ENCODE measurements at regions not wholly inside any gene's neighbourhood (a gene's known extent, or its start where the extent isn't known, plus 50 kb on each side); places are given as distances from the start of the nearest gene placed in this dataset.
"Not testable (repeated sequence)": the region's sequence is repeated elsewhere in the genome, so short reads cannot be mapped to it uniquely, and the experiment has no call there.

- Mint-ChIP-seq H3K27me3 (peaks cover 83% of the 10 kb centered on the region), H3K4me1 (no peaks in the 10 kb centered on the region), H3K4me3 (no peak overlapping the region), H3K27ac (ENCODE audit: low read depth) (no peak overlapping the region), H3K36me3 (ENCODE audit: insufficient read depth) (no peaks in the 10 kb centered on the region), H3K9me3 (no peaks in the 10 kb centered on the region)
- DNase-seq (ENCODE audit: low spot score in 2 of 2) (no peak), ATAC-seq (replicated peaks; ENCODE audit: extremely low read depth, poor library complexity, severe bottlenecking) (no peak)
Observed at GRCh38 chr12:46900734-46901463, 75.1 kb upstream of the SLC38A4 start.

GRCh38 chr12:46901464-46902205 is 75.8 kb upstream of the SLC38A4 start:
- Mint-ChIP-seq H3K4me3 (no peak overlapping the region), H3K36me3 (ENCODE audit: insufficient read depth) (no peaks in the 10 kb centered on the region), H3K27me3 (peaks cover 85% of the 10 kb centered on the region), H3K27ac (ENCODE audit: low read depth) (no peak overlapping the region), H3K4me1 (no peaks in the 10 kb centered on the region), H3K9me3 (no peaks in the 10 kb centered on the region)
- DNase-seq (ENCODE audit: low spot score in 2 of 2) (no peak), ATAC-seq (replicated peaks; ENCODE audit: extremely low read depth, poor library complexity, severe bottlenecking) (no peak)

GRCh38 chr12:46903058-46903457 is 77.3 kb upstream of the SLC38A4 start:
- H3K27me3 Mint-ChIP-seq, result peaks cover 77% of the 10 kb centered on the region

DNA sequence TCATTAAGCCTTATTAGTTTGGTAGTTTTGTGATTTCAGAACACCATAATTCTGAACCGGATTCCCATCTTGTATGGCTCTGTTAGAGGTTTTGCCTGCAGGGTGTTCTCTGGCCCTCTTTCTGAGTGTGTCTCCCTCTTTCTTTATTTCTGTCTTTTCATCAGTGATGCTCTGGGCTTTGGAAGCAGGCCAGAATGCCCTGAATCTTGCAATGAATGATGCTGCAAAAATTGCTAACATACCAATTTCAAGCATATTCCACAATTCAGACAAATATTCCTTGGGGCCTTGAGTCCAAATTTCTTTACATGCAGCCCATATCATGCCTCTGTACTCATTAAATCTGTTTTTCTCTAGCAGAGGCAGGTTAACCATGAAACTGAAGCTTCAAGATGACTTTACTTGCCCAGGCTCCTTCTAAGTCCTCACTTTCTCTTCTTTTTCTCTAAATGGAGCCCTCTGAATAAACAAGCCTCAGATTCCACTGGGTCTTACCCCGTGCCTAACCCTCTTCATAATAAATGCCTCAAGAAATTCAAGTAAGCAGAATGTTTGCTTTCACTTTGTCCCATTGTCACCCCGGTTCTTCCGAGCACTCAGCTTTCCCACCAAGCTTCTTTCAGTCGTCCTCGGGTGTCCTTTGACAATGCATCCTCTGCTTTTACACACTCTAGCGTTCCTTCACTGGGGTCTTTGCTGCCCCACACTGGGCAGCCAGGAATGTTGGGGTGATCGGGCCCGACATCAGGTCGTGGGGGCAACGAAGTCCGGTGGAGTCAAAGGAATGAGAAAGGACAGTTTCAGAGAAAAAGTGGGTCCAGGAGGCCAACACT is 78.8 kb upstream of the SLC38A4 start:
- Mint-ChIP-seq H3K4me3 (no peak overlapping the region), H3K36me3 (ENCODE audit: insufficient read depth) (no peaks in the 10 kb centered on the region), H3K9me3 (peaks cover 2% of the 10 kb centered on the region), H3K27ac (ENCODE audit: low read depth) (no peak overlapping the region), H3K4me1 (no peaks in the 10 kb centered on the region), H3K27me3 (peaks cover 77% of the 10 kb centered on the region)
- no peak for DNase-seq (ENCODE audit: low spot score in 2 of 2)
- ATAC-seq (replicated peaks; ENCODE audit: extremely low read depth, poor library complexity, severe bottlenecking), result no peak

More at GRCh38 chr12:46903058-46903457, 77.3 kb upstream of the SLC38A4 start:
- no peaks in the 10 kb centered on the region for H3K9me3 Mint-ChIP-seq
- H3K4me3 Mint-ChIP-seq, result no peak overlapping the region
- no peak overlapping the region for H3K27ac Mint-ChIP-seq (ENCODE audit: low read depth)
- H3K36me3 Mint-ChIP-seq (ENCODE audit: insufficient read depth), result no peaks in the 10 kb centered on the region
- no peak for ATAC-seq (replicated peaks; ENCODE audit: extremely low read depth, poor library complexity, severe bottlenecking)
- no peaks in the 10 kb centered on the region for H3K4me1 Mint-ChIP-seq
- DNase-seq (ENCODE audit: low spot score in 2 of 2), result no peak

- not testable (repeated sequence) for DNase-seq (ENCODE audit: low spot score in 2 of 2); H3K27ac Mint-ChIP-seq (ENCODE audit: low read depth); H3K4me3 Mint-ChIP-seq
Observed at GRCh38 chr12:46905239-46905627, 79.4 kb upstream of the SLC38A4 start.

DNA sequence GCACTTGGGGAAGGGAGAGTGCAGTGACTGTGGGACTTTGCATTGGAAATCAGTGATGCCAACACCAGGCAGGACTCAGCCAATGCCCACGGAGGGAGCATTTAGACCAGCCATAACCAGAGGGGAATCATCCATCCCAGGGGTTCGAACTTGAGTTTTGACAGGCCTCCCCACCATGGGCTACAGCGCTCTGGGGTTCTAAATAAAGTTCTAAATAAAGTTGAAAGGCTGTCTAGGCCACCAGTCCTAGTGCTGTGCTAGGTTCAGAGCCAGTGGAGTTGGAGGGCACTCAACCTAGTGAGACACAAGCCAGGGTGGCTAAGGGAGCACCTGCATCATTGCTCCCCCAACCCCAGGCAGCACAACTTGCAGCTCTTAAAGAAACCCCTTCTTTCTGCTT is 82.0 kb upstream of the SLC38A4 start:
- Mint-ChIP-seq H3K27me3 (peaks cover 83% of the 10 kb centered on the region), H3K36me3 (ENCODE audit: insufficient read depth) (no peaks in the 10 kb centered on the region), H3K27ac (ENCODE audit: low read depth) (no peak overlapping the region), H3K4me3 (no peak overlapping the region), H3K9me3 (peaks cover 15% of the 10 kb centered on the region), H3K4me1 (no peaks in the 10 kb centered on the region)
- ATAC-seq (replicated peaks; ENCODE audit: extremely low read depth, poor library complexity, severe bottlenecking), result no peak
- no peak for DNase-seq (ENCODE audit: low spot score in 2 of 2)

More at GRCh38 chr12:46905239-46905627, 79.4 kb upstream of the SLC38A4 start:
- not testable (repeated sequence) for ATAC-seq (replicated peaks; ENCODE audit: extremely low read depth, poor library complexity, severe bottlenecking); H3K36me3 Mint-ChIP-seq (ENCODE audit: insufficient read depth); H3K4me1 Mint-ChIP-seq; H3K9me3 Mint-ChIP-seq
- peaks cover 77% of the 10 kb centered on the region for H3K27me3 Mint-ChIP-seq

DNA sequence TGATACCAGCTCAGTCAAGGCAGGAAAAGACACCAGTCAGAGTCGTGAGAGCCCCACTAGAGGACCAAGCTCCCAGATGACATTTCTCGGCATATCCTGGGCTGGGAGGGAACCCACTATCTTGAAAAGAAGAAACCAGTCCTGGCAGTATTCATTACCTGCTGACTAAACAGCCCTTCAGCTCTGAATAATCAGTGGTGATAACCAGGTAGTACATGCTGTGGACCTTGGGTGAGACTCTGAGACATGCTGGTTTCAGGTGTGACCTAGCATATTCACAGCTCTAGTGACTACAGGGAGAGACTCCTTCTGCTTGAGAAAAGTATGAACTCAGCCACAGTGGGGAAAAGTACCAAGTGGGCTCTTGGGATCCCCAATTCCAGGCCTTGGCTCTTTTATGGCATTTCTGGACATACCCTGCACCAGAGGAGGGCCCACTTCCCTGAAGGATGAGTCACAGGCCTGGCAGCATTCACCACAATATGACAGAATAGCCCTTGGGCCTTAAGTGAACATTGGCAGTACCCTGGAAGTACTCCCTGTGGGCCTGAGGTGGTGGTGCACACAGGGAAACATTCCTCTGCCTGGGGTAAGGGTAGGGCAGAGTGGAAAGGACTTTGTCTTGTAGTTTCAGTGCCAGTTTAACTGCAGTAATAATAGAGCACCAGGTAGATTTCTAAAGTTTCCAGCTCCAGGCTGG is 82.6 kb upstream of the SLC38A4 start:
- Mint-ChIP-seq H3K9me3 (peaks cover 15% of the 10 kb centered on the region), H3K27me3 (peaks cover 79% of the 10 kb centered on the region), H3K36me3 (ENCODE audit: insufficient read depth) (no peaks in the 10 kb centered on the region), H3K4me1 (no peaks in the 10 kb centered on the region), H3K27ac (ENCODE audit: low read depth) (no peak overlapping the region), H3K4me3 (no peak overlapping the region)
- DNase-seq (ENCODE audit: low spot score in 2 of 2) (no peak), ATAC-seq (replicated peaks; ENCODE audit: extremely low read depth, poor library complexity, severe bottlenecking) (no peak)

DNA sequence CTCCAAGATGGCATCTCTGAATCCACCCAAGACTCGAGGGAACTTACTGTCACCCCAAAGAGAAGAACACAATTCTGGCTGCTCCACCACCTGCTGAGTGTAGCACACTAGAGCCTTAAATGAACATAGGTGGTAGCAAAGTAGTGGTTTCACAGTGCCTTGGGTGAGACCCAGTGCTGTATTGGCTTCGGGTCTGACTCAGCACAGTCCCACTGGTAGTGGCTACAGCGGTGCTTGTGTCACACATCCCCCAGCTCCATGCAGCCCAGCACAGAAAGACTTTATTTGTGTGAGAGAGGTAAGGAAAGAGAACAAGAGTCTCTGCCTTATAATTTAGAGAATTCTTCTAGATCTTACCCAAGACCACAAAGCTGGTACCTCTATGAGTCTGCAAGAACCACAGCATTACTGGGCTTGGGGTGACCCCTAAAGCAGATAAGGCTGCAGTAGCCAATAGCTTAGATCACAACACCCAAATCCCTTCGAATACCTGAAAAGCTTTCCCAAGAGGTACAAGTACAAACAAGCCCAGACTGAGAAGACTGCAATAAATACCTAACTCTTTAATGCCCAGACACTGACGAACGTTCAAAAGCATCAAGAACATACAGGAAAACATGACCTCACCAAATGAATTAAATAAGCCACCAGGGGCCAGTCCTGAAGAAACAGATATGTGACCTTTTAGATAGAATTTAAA is 83.3 kb upstream of the SLC38A4 start:
- DNase-seq (ENCODE audit: low spot score in 2 of 2) (no peak), ATAC-seq (replicated peaks; ENCODE audit: extremely low read depth, poor library complexity, severe bottlenecking) (no peak)
- H3K27ac Mint-ChIP-seq (ENCODE audit: low read depth), result no peak overlapping the region
- H3K4me3 Mint-ChIP-seq, result no peak overlapping the region
- H3K4me1 Mint-ChIP-seq, result no peaks in the 10 kb centered on the region
- H3K9me3 Mint-ChIP-seq, result peaks cover 15% of the 10 kb centered on the region
- no peaks in the 10 kb centered on the region for H3K36me3 Mint-ChIP-seq (ENCODE audit: insufficient read depth)
- peaks cover 72% of the 10 kb centered on the region for H3K27me3 Mint-ChIP-seq

GRCh38 chr12:46910830-46911229 is 85.0 kb upstream of the SLC38A4 start:
- Mint-ChIP-seq H3K27ac (ENCODE audit: low read depth) (no peak overlapping the region), H3K9me3 (peaks cover 15% of the 10 kb centered on the region)
- no peak for ATAC-seq (replicated peaks; ENCODE audit: extremely low read depth, poor library complexity, severe bottlenecking)

DNA sequence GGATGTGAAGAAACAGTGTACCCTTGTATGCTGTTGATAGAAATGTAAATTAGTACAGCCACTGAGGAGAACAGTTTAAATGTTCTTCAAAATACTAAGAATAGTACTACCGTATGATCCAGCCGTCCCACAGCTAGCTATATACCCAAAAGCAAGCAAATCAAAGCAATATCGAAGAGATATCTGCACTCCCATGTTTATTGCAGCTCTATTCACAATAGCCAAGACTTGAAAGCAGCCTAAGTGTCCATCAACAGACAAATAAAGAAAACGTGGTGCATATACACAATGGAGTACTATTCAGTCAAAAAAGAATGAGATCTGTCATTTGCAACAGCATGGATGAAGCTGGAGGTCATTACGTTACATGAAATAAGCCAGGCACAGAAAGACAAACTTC is 88.5 kb upstream of the SLC38A4 start:
- Mint-ChIP-seq H3K27me3 (peaks cover 37% of the 10 kb centered on the region), H3K9me3 (peaks cover 15% of the 10 kb centered on the region), H3K4me1 (no peaks in the 10 kb centered on the region), H3K27ac (ENCODE audit: low read depth) (no peak overlapping the region), H3K4me3 (no peak overlapping the region), H3K36me3 (ENCODE audit: insufficient read depth) (no peaks in the 10 kb centered on the region)
- ATAC-seq (replicated peaks; ENCODE audit: extremely low read depth, poor library complexity, severe bottlenecking) (no peak), DNase-seq (ENCODE audit: low spot score in 2 of 2) (no peak)

More at GRCh38 chr12:46910830-46911229, 85.0 kb upstream of the SLC38A4 start:
- Mint-ChIP-seq H3K36me3 (ENCODE audit: insufficient read depth) (no peaks in the 10 kb centered on the region), H3K4me1 (no peaks in the 10 kb centered on the region), H3K27me3 (peaks cover 54% of the 10 kb centered on the region), H3K4me3 (no peak overlapping the region)
- DNase-seq (ENCODE audit: low spot score in 2 of 2), result no peak

- H3K27me3 Mint-ChIP-seq, result peaks cover 29% of the 10 kb centered on the region
- H3K4me3 Mint-ChIP-seq, result no peak overlapping the region
- no peaks in the 10 kb centered on the region for H3K4me1 Mint-ChIP-seq
- ATAC-seq (replicated peaks; ENCODE audit: extremely low read depth, poor library complexity, severe bottlenecking) (no peak), DNase-seq (ENCODE audit: low spot score in 2 of 2) (no peak)
- no peaks in the 10 kb centered on the region for H3K36me3 Mint-ChIP-seq (ENCODE audit: insufficient read depth)
- H3K9me3 Mint-ChIP-seq, result peaks cover 10% of the 10 kb centered on the region
- H3K27ac Mint-ChIP-seq (ENCODE audit: low read depth), result no peak overlapping the region
Observed at GRCh38 chr12:46915082-46915481, 89.3 kb upstream of the SLC38A4 start.

DNA sequence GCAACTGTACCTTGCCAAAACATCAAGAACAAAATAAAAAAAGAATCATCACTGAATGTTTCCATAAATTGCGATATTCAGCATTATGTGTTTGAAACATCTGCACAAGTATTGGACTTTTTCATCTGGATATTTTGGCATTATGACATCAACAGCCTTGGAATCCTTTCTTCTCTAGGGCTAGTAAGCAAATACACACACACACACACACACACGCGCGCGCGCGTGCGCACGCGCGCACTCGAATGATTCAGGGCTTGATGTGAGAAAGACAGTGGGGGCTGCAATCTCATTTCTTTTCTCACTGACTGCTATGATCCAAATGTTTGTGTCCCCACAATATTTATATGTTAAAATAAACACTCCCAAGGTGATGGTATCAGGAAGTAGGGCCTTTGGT is 90.0 kb upstream of the SLC38A4 start:
- no peak overlapping the region for H3K4me3 Mint-ChIP-seq
- no peak overlapping the region for H3K27ac Mint-ChIP-seq (ENCODE audit: low read depth)
- DNase-seq (ENCODE audit: low spot score in 2 of 2), result no peak
- peaks cover 5% of the 10 kb centered on the region for H3K9me3 Mint-ChIP-seq
- no peaks in the 10 kb centered on the region for H3K4me1 Mint-ChIP-seq
- H3K36me3 Mint-ChIP-seq (ENCODE audit: insufficient read depth), result no peaks in the 10 kb centered on the region
- peaks cover 22% of the 10 kb centered on the region for H3K27me3 Mint-ChIP-seq
- ATAC-seq (replicated peaks; ENCODE audit: extremely low read depth, poor library complexity, severe bottlenecking), result no peak

Data from central memory CD8-positive, alpha-beta T cell (primary cell).